GM18907 (cell line): ENCODE measurements at regions not wholly inside any gene's neighbourhood (a gene's known extent, or its start where the extent isn't known, plus 50 kb on each side); places are given as distances from the start of the nearest gene placed in this dataset.

Experiments used
- ATAC-seq: cut with Tn5 transposase; IDR thresholded peaks from one replicate; pipeline ENCODE4 v1.9.1; 2021; ENCODE audit warnings: mild to moderate bottlenecking, moderate library complexity; ENCODE audit not compliant: unreplicated experiment

DNA sequence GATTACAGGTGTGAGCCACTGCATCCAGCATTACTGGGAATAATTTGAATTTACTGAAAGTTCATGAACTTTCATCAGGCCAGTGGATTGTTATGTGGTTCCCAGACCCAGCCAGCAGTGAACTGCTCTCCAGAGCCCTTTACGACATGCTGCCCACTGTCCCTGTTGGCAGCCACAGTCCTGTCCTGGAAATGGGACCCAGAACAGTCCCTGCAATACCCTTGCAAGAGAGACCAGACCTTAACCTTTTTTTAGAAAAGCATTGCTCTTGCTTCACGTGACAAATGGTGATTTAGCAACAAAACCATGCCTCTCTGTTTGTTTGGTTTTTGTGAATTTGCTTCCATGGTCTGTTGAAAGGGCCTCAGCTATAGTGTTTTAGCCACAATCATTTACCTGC, 367.3 kb upstream of the C2CD4B start:
- no peak for ATAC-seq

DNA sequence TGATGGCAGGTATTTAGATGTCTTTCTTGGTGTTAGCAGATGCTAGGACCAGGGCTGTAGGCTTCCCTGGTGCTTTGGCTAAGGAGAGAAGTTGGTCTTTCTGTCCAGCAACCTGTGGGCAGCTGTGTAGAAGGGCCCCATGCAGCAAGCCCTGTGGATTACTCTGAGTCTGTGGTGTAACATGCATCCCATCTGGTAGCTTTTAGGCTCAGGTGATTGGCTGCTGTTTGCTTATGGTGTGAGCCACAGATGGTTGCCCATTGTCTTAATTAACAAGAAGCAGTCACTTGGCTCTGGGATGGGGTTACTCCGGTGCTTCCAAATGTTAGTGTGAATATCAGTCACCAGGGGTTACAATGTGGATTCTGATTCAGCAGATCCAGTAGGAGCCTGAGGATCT, 368.6 kb upstream of the C2CD4B start:
- no peak for ATAC-seq

DNA sequence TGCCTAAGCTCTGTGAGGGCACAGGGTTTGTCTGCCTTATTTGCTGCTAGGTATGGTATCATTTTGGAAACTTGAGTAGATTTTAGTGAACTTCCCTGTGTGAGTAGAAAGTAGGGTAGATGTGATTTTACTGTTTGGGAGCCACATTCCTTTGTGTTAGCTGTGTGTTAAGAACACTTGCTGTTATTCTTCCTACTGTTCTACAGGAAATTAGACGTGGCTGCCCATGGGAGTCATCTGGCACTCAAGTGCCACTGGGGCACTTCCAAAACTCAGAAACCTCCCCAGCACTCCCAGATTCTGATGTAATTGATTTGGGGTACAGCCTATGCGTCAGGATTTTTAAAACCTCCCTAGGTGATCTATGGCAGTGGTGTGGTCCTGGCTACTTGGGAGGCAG, 369.9 kb upstream of the C2CD4B start:
- ATAC-seq = no peak

DNA sequence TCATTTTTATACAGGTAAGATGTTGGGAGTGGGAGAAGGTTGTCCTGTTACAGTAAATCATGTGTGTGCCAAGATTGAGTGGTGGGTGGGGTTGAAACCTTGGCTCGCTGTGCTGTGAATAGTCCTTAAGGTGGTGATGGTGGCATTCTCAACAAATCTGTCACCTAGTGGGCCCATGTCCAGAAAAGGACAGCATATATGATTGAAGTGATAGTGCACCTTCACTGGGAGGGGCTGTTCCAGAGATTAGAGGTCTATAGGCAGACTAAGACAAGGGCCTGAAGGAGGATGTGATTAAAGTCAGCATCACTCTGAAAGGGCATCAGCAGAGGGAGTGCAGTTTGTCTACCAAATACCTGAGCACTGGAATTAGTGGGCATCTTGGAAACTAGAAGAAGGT, 374.2 kb upstream of the C2CD4B start:
- no peak for ATAC-seq

DNA sequence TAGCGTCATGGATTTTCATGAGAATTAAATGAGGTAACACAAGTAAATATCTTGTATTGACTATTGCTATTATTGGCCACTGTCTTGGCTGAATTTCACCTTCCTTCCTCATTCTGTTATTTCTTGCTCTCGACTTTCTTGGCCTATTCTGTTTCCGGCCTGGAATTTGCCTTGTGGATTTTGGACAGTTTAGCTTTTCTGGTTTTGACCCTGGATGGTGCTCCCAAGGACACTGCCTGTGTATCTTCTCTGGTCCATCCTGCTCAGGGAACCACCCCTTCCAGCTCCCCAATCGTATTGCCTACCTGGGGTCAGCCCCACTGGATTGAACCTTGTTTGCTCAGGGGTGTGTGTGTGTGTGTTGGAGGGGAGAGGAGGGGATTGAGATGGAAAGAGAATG, 376.2 kb upstream of the C2CD4B start:
- no peak for ATAC-seq

DNA sequence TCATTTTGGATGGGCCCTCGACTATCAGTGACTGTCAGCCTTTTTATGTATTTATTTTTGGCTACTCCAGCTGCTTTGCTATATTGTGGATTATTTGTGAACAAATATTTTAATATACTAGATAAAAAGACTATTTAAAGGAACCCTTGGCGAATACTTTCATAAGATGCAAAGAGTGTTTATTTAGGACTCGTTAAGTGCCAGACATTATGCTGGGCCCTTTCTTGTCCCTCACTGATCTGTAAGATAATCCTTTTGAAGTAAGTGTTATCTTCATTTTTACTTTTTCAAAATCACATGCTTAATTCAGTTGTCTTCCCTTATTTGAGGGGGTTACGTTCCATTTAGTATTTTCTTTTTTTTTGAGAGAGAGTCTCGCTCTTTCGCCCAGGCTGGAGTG, 376.8 kb upstream of the C2CD4B start:
- ATAC-seq = no peak

DNA sequence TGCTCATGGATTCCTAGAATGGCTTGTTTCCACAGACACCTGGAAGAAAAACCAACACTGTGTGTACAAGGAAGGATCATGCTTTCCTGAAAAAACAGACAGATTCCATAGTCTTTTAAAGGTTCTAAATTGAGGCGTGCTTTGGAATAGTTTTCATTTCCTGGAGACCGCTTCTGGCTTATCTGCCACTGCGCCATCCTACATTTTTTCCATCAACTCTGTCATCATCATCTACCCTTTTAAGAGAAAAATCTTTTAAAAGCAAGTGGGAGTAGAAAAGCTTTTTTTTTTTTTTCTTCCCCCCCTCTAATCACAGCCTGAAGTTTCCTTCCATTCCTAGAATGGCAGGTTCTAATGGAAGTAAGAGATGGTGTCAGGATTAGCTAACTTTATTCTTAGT, 379.4 kb upstream of the C2CD4B start:
- ATAC-seq = no peak

DNA sequence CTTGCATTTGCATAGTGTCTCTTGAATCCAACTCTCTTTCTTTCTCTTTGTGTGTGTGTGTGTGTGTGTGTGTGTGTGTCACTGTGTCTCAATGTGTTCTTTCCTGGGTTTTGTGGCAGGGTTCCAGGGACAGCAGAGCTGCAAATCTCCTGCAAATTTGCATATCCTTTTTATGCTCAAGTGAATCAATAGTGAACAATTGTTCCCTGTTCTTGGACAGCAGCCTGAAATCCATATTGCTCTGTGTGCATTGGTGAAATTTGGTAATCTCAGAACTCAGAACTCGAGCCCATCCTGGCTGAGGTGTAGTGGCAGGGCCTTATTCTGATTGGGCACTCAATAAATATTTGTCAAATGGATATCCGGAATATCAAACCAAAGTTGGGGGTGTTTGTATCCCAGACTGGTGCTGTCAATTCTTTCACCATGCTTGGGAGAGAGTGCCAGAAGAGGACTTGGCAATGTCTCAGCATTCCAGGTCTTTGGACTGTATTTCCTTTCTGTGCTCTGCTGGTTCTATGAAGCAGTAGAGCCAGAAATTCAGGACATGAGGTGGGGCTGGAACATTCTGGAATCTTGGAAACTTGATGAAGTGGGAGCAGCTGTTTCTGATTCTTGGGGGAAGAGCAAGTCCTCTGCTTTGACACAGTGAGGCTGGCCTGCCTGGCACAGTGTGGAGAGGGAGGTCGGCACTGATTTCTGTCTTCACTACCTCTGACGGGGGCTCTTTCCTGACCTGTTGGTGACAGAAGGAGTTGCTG, 380.6 kb upstream of the C2CD4B start:
- ATAC-seq = no peak

DNA sequence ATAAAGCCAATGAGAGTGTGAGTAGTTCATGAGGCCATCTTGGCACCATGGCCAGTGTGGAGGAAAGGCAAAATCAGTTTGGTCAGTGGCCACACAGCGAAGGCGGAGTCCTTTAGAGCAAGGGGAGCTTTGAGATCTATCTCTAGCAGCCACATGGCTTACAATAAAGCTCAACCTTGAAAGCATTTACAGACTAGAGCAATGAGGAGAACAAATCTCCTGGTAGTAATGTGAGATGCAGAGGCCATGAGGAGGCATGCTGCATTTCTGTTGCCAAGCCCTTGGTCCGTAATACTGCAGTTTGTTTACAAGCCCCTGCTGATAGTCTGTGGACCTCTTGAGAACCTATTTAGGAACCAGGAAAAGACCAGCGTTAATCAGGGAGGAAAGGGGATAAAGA, 381.5 kb upstream of the C2CD4B start:
- no peak for ATAC-seq

DNA sequence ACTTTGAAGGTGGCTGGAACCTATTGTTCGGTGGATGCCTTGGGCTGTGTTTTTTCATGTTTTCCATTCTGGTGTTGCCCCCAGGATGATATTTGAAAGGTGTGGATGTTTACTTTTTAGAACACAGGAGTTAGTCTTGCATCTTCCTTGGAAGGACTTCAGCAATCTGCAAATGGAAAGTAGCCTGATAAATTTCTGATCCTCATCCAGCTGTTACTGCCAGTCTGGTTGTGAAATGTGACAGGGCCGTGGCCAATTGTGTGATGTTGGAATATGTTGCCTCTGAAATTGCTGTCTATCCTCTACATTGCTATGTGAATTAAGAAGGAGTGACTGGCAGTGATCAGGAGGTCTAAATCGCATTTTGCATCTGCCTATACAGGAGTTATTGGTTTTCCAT, 382.5 kb upstream of the C2CD4B start:
- no peak for ATAC-seq

DNA sequence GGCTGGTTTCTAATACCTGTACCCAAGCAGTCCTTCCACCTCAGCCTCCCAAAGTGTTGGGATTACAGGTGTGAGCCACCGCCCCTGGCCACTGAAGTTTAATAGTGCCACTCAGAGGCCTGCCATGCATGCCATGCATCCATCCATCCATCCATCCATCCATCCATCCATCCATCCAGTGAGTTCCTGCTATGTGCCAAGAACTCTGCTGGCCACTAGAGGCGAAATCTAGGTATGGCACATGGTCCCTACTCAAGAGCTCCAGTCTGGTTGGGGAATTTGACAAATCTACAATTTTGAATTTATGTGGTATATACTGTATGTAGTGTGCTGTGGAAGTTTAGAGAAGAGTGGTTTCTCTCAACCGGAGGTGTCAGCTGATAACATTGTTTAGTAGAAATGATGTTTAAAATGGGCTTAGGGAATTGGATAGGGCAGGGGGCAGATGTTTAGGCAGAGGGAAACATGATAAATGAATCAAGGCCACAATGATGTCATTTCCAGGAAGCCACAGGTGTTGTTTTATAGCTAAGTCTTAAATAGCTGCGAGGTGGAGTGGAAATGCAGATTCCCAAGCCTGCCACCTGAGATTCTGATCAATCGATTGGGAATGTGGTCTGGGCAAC, 384.4 kb upstream of the C2CD4B start:
- ATAC-seq = no peak

DNA sequence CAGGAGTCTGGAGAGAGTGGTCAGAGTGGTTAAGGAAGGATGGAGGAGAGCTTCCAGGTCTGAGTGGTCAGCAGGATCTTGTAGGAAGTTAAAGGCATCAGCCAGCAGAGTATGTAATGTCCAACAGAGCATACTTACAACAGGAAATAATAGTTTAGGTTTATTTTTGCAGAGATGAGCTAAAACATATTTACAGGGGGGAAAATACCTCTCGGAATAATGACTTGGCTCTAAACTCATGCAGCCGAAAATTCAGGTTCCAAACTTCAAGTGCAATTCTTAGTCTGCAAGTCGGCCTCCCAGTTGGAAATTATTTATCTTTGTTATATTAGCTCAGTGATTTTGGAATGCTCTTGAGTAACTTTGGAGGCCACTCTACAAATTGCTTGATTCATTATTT, 385.0 kb upstream of the C2CD4B start:
- no peak for ATAC-seq

DNA sequence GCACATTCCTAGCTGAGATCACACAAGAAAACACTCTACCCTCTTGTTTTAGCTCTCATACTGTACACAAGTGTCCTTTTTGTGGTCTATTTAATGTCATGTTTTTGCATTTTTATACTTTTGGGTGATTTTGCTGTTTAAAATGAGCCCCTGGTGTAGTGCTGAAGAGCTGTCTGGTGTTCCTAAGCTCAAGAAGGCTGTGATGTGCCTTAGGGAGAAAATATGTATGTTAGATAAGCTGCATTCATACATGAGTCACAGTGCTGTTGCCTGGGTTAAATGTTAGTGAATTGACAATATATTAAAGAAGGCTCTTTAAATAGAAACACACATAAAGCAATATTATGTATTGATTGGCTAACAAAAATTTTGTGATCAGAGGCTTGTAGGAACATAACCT, 387.4 kb upstream of the C2CD4B start:
- ATAC-seq = no peak

DNA sequence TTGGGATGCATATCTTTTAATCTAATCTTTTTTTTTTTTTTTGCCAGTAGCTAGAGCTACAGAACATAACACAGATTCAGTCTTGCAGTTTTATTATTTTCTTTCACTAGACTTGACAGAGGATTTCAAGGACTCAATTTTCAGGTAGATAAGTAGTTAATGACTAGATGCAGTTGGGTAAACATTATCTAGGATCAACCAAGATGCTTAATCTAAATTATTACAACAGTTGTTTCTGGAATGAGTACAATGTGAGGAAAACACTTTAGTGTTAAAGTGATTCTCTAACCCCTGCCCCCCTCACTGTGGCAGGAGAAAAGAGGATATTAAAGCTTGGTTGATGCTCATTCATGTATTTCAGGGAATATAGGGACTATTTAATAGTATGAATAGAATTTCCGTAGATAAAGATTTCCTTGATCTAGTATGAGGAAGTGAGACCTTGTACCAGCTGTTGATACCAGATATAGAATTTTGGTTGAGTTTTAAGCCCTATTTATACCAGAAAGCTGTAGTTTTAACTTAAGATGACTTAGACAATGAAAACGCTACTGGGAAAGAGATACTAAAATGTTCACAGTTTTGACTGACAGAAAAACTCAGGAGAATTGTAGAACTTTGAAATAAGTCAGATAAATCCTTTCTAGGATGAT, 389.0 kb upstream of the C2CD4B start:
- no peak for ATAC-seq

DNA sequence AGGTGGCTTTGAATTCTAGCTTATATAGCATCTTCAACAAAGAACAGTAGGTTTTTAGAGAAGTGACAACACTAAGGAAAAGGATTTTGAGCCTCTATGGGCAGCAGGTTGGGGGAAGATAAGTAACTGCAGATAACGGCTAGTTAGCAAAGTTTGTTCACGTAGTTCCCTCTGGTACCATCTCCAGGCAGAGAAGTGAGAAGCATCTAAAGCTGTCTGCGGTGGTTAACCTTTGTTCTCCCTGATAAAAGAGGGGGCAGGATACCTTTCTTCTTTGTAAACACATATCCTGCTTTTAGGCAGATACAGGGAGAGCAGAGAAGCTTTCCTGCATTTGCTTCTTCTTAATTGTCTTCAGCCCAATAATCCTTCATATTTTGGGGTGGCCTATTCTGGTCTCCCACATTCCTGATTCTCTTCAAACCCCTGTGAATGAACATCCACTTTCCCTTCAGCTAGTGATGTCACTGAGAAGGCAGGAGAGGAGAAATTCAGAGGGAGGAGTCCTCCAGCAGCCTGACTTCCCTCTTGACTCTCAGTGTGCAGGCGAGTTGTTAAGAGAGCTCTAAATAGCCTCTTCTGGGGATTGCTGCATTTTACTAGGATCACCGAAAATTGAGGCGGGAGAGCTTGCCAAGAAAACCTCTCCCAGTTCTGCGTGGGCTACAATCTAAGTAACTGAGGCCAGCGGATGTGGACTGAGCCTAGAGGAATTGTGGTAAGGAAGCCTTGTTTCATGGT, 393.7 kb upstream of the C2CD4B start:
- ATAC-seq = no peak

DNA sequence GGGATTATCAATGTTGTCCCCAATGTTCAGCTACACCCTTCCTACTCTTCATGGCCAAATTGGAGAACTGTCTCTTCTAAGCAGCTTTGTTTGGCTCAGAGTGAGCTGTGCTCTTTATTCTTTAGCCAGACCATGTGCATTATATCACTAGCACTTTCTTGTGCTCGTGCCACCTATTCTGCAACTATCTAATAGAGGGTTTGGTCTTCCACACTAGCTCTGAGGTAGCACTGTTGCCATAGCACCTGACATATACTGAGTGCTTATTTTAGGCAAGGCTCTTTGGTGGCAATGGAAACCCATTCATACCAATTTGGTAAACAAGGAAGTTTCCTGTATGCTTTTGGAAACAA, 394.3 kb upstream of the C2CD4B start:
- ATAC-seq = no peak

DNA sequence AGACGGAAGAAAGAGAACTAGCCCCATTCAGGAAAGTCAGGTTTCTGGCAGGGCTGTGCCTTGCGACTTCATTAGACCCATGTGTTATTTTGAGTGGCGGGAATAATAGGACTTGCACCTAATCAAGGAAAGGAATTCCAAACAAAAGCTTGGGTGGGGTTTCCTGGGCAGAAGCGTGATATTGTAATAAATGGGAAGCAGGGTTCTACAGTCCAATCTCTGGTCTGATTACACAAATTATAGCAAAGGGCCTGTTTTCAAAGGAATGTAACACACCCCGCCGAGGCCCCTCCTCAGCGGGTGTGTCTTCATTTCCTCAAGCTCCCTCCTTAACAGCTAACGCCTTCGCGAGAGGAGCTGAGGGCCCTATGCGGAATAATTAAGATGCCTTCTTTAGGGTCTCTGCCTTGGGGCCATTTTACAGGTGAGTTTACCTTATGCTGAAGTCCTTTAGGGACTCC, 396.0 kb upstream of the C2CD4B start:
- ATAC-seq = no peak

DNA sequence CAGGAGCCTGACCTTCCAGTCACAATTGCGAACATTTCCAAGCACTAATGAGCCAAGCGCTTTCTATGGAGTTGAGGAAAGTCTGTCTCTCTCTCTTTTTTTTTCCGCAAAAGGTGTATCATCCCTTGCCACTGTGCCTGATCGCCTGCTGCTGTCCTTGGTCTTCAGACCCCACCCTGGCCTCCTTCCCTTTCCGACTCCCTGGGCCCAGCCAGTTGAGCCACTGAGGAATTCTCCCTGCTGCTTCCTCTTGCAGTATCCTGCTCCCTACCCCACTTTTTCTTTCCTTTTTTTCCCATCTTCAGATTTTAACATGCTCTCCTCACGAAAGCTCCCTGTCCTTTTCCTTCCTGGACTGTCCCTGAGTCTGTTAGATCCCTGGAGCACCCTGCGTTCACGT, 396.5 kb upstream of the C2CD4B start:
- no peak for ATAC-seq

DNA sequence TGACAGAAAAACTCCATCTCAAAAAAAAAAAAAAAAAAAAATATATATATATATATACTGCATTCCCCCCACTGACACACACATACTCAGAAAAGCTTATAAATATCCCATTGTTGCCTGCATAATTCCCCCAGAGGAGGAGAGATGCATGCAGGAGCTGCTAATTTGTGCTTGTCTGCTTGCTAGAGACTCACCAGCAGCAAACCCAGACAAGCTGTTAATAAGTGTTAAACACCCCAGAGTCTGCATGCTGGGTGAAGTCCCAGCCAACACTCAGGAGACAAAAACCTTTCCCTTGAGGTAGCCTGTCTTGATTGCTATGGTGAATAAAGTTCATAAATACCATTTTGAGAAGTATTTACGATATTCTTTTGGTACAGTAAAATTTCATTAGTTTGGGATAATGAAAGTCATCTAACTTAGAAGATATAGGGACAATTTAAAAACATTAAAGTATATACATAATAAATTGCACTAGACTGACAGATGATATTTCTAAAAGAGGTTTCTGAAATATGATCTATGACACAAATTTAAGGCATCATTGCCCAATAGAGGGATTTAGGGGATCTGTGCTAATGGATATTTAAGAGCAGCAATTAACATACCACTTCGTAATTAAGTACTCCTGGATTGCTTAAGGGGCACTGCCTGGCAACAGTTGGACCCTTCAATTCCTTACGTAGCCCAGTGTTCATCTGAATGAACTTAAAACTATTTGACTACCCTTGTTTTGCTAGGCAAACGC, 400.0 kb upstream of the C2CD4B start:
- ATAC-seq = no peak

DNA sequence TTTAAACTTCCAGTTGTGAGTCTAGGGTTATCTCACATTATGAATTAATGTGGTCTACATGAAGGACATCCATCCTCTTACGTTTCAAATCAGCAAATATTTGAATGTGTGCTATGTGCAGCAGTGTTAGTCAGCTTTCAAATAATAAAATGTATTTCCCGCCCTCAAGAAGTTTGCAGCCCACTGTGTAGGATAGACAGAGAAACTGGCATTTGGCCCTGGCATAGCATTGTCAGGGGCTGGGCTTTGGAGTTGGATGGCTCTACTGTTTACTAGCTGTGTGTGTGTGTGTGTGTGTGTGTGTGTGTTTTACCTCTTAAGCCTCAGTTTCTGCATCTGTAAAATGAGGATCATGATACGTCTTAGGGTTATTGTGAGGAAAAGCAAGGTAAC, 400.5 kb upstream of the C2CD4B start:
- ATAC-seq = no peak

DNA sequence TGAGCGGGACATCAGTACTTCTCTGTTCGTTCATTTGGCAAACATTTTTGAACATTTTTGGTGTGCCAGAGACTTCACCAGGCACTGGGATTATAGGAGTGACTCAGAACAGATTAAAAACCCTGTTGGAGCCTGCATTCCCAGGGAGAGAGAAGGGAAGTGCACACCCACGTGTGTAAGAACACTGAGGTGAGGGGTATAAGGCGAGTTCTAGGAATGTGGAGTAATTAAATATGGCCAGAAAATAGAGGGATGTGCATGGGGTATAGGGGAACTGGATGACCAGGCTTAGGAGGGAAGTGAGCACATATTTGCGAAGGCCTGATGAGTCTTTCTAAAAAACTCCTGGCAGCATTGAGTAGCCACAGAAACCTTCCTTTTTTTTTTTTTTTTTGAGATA, 401.2 kb upstream of the C2CD4B start:
- no peak for ATAC-seq
